ENCODE measurements at regions not wholly inside any gene's neighbourhood (a gene's known extent, or its start where the extent isn't known, plus 50 kb on each side); places are given as distances from the start of the nearest gene placed in this dataset.
A peak's percentile ranks its signal among the peaks of the same experiment; 100 is the strongest.

- peaks cover 3% of the 10 kb centered on the region for H3K27me3 ChIP-seq (ENCODE audit: control insufficient read depth, insufficient read depth, low read length)
- FAIRE-seq (no peak), DNase-seq (ENCODE audit: low read depth) (no peak)
- no peak overlapping the region for H3K4me3 ChIP-seq (ENCODE audit: low read depth, low read length)
- no peaks in the 10 kb centered on the region for H3K36me3 ChIP-seq (ENCODE audit: control insufficient read depth, insufficient read depth, low read length)
- TF ChIP-seq CTCF (IDR thresholded peaks at IDR 0.05; ENCODE audit: insufficient read depth, low read length, severe bottlenecking) = no peak
These were observed 293.0 kb upstream of the TNP1 start for GRCh38 chr2:217152831-217153230.

GRCh38 chr2:217151509-217152206, 291.8 kb upstream of the TNP1 start:
- DNase-seq (ENCODE audit: low read depth) = no peak
- peak; percentile 36 for FAIRE-seq

GRCh38 chr2:217150236-217150635, 290.4 kb upstream of the TNP1 start:
- DNase-seq (ENCODE audit: low read depth) (no peak), FAIRE-seq (no peak)
- Histone ChIP-seq H3K27me3 (ENCODE audit: control insufficient read depth, insufficient read depth, low read length) (no peaks in the 10 kb centered on the region), H3K4me3 (ENCODE audit: low read depth, low read length) (no peak overlapping the region), H3K36me3 (ENCODE audit: control insufficient read depth, insufficient read depth, low read length) (no peaks in the 10 kb centered on the region)
- TF ChIP-seq CTCF (IDR thresholded peaks at IDR 0.05; ENCODE audit: insufficient read depth, low read length, severe bottlenecking) = no peak

More at GRCh38 chr2:217151509-217152206, 291.8 kb upstream of the TNP1 start:
- H3K27me3 ChIP-seq (ENCODE audit: control insufficient read depth, insufficient read depth, low read length) = peaks cover 3% of the 10 kb centered on the region
- TF ChIP-seq CTCF (IDR thresholded peaks at IDR 0.05; ENCODE audit: insufficient read depth, low read length, severe bottlenecking) = no peak
- no peaks in the 10 kb centered on the region for H3K36me3 ChIP-seq (ENCODE audit: control insufficient read depth, insufficient read depth, low read length)
- H3K4me3 ChIP-seq (ENCODE audit: low read depth, low read length) = no peak overlapping the region

DNA sequence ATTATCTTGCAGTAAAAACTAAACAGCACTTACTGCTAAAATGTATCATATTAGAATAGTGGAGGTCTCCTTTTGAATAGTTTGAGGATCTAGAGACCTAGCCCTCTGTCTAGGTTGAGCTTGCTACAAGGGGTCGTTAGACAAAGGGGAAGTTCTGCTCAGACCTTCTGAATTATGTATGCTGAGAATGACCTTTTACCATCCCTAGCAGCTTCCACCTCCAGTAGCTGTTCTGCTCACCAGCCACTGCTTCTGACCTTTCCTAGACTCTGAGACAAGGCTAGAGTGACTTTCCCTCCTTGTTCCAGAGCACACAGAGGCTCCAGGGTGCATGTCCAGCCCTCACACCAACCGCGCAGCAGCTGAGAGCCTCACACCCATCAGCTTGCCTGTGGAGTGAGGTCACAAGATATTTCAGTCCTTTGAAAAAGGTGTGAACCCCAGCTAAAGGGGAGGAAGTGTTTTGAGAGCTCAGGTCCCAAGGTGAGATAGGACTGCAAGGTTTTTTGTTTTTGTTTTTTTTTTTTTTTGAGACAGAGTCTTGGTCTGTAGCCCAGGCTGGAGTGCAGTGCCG, 289.3 kb upstream of the TNP1 start:
- Histone ChIP-seq H3K36me3 (ENCODE audit: control insufficient read depth, insufficient read depth, low read length) (no peaks in the 10 kb centered on the region), H3K27me3 (ENCODE audit: control insufficient read depth, insufficient read depth, low read length) (no peaks in the 10 kb centered on the region), H3K4me3 (ENCODE audit: low read depth, low read length) (no peak overlapping the region)
- DNase-seq (ENCODE audit: low read depth) (no peak), FAIRE-seq (no peak)
- no peak for TF ChIP-seq CTCF (IDR thresholded peaks at IDR 0.05; ENCODE audit: insufficient read depth, low read length, severe bottlenecking)

DNA sequence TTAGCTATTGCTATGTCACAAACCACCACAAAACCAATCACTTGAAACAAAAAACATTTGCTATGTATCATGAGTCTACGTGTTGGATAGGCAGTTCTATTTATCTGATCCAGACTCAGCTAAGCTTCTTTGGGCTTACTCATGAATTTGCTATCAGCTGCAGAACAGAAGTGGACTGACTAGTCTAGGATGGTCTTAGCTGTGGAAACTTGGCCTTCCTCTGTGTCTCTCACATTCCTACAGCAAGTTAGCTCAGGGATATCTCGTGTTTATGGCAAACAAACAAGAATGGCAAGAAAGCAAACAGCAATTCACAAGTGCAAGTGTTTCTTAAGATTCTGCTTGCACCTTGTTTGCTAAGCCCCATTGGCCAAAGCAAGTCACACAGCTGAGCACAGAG, 288.0 kb upstream of the TNP1 start:
- Histone ChIP-seq H3K27me3 (ENCODE audit: control insufficient read depth, insufficient read depth, low read length) (no peaks in the 10 kb centered on the region), H3K36me3 (ENCODE audit: control insufficient read depth, insufficient read depth, low read length) (no peaks in the 10 kb centered on the region), H3K4me3 (ENCODE audit: low read depth, low read length) (no peak overlapping the region)
- no peak for TF ChIP-seq CTCF (IDR thresholded peaks at IDR 0.05; ENCODE audit: insufficient read depth, low read length, severe bottlenecking)
- FAIRE-seq (no peak), DNase-seq (ENCODE audit: low read depth) (peak; percentile 7)

- H3K36me3 ChIP-seq (ENCODE audit: control insufficient read depth, insufficient read depth, low read length) = no peaks in the 10 kb centered on the region
- FAIRE-seq (no peak), DNase-seq (ENCODE audit: low read depth) (no peak)
- no peaks in the 10 kb centered on the region for H3K27me3 ChIP-seq (ENCODE audit: control insufficient read depth, insufficient read depth, low read length)
- no peak for TF ChIP-seq CTCF (IDR thresholded peaks at IDR 0.05; ENCODE audit: insufficient read depth, low read length, severe bottlenecking)
- no peak overlapping the region for H3K4me3 ChIP-seq (ENCODE audit: low read depth, low read length)
These were observed 287.1 kb upstream of the TNP1 start for GRCh38 chr2:217146956-217147355.

Data from bronchial epithelial cell (primary cell).